ENCODE measurements at regions not wholly inside any gene's neighbourhood (a gene's known extent, or its start where the extent isn't known, plus 50 kb on each side); places are given as distances from the start of the nearest gene placed in this dataset.

GRCh38 chr2:83002706-83003105, 1456.4 kb downstream of the SUCLG1 start:
- no peak for ATAC-seq
- Histone ChIP-seq H3K9me3 (no peaks in the 10 kb centered on the region), H3K4me1 (no peaks in the 10 kb centered on the region), H3K36me3 (no peaks in the 10 kb centered on the region), H3K4me3 (no peak overlapping the region), H3K27me3 (no peaks in the 10 kb centered on the region), H3K27ac (no peak overlapping the region)
- intact Hi-C loops (cut with DNase I), result no loop called here
- TF ChIP-seq CTCF (IDR thresholded peaks at IDR 0.05) (no peak), POLR2A (IDR thresholded peaks at IDR 0.05) (no peak)
- 90 to 96% (median 95%) methylated on average over 2 of the region's 2 CpGs for WGBS, 4 donors
- no peak for DNase-seq

GRCh38 chr2:82998781-82999180, 1460.3 kb downstream of the SUCLG1 start:
- H3K9me3 ChIP-seq, result no peaks in the 10 kb centered on the region
- H3K4me3 ChIP-seq, result no peak overlapping the region
- no peak for TF ChIP-seq POLR2A (IDR thresholded peaks at IDR 0.05)
- TF ChIP-seq CTCF (IDR thresholded peaks at IDR 0.05), result no peak
- 61 to 82% (median 65%) methylated on average over 2 of the region's 2 CpGs for WGBS, 4 donors
- H3K4me1 ChIP-seq, result no peaks in the 10 kb centered on the region
- DNase-seq, result no peak
- H3K27me3 ChIP-seq, result no peaks in the 10 kb centered on the region
- intact Hi-C loops (cut with DNase I), result no loop called here
- no peak overlapping the region for H3K27ac ChIP-seq
- no peak for ATAC-seq
- no peaks in the 10 kb centered on the region for H3K36me3 ChIP-seq

GRCh38 chr2:82996217-82996616, 1462.9 kb downstream of the SUCLG1 start:
- ATAC-seq, result no peak
- no peaks in the 10 kb centered on the region for H3K9me3 ChIP-seq
- no peaks in the 10 kb centered on the region for H3K36me3 ChIP-seq

GRCh38 chr2:82994151-82994550, 1464.9 kb downstream of the SUCLG1 start:
- ATAC-seq (no peak), DNase-seq (no peak)
- Histone ChIP-seq H3K4me3 (no peak overlapping the region), H3K4me1 (no peaks in the 10 kb centered on the region), H3K27me3 (no peaks in the 10 kb centered on the region), H3K27ac (no peak overlapping the region), H3K36me3 (no peaks in the 10 kb centered on the region), H3K9me3 (no peaks in the 10 kb centered on the region)
- no peak for TF ChIP-seq CTCF (IDR thresholded peaks at IDR 0.05)
- no peak for TF ChIP-seq POLR2A (IDR thresholded peaks at IDR 0.05)
- intact Hi-C loops (cut with DNase I), result no loop called here
- WGBS, 4 donors, result 69 to 96% (median 83%) methylated on average over 2 of the region's 2 CpGs

More at GRCh38 chr2:82996217-82996616, 1462.9 kb downstream of the SUCLG1 start:
- H3K27ac ChIP-seq, result no peak overlapping the region
- no peak for DNase-seq
- intact Hi-C loops (cut with DNase I), result no loop called here
- H3K27me3 ChIP-seq, result no peaks in the 10 kb centered on the region
- no peak overlapping the region for H3K4me3 ChIP-seq
- WGBS, 4 donors, result 63 to 87% (median 78%) methylated on average over 3 of the region's 3 CpGs
- no peak for TF ChIP-seq POLR2A (IDR thresholded peaks at IDR 0.05)
- H3K4me1 ChIP-seq, result no peaks in the 10 kb centered on the region

- no peak for TF ChIP-seq POLR2A (IDR thresholded peaks at IDR 0.05)
- no peak for TF ChIP-seq CTCF (IDR thresholded peaks at IDR 0.05)
- Histone ChIP-seq H3K36me3 (no peaks in the 10 kb centered on the region), H3K27ac (no peak overlapping the region), H3K27me3 (no peaks in the 10 kb centered on the region), H3K9me3 (no peaks in the 10 kb centered on the region), H3K4me3 (no peak overlapping the region), H3K4me1 (no peaks in the 10 kb centered on the region)
- DNase-seq (no peak), ATAC-seq (no peak)
- 76 to 86% (median 82%) methylated on average over 2 of the region's 2 CpGs for WGBS, 4 donors
- intact Hi-C loops (cut with DNase I), result no loop called here
Observed at GRCh38 chr2:82993609-82994008, 1465.5 kb downstream of the SUCLG1 start.

Data from heart left ventricle (tissue), 16 donors.